ENCODE measurements at regions not wholly inside any gene's neighbourhood (a gene's known extent, or its start where the extent isn't known, plus 50 kb on each side); places are given as distances from the start of the nearest gene placed in this dataset.
"Not testable (repeated sequence)": the region's sequence is repeated elsewhere in the genome, so short reads cannot be mapped to it uniquely, and the experiment has no call there.

GRCh38 chr14:84298663-84299195 is 1231.2 kb upstream of the FLRT2 start:
- DNase-seq = no peak

GRCh38 chr14:84303140-84303539 is 1226.8 kb upstream of the FLRT2 start:
- DNase-seq = no peak

DNA sequence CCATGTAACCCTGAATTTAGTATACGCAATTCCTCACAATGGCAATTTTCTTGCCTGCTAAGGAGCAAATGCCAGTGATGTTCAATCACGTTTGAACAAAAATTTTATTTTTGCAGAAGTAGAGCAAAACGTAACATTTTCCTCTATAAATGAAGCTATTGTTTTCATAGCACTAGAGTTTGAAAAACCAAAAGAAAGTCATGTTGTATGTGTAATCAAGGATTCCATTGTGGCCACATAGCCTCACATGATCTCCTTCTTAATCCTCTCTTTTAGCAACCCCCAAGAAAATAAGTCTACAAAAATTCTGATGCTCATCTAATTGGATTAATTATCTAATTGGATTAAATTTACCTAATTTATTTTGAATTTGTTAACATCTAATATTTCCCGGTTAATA is 1217.4 kb upstream of the FLRT2 start:
- DNase-seq = no peak

- no peak for DNase-seq
These were observed 1206.5 kb upstream of the FLRT2 start for GRCh38 chr14:84323450-84323849.

DNA sequence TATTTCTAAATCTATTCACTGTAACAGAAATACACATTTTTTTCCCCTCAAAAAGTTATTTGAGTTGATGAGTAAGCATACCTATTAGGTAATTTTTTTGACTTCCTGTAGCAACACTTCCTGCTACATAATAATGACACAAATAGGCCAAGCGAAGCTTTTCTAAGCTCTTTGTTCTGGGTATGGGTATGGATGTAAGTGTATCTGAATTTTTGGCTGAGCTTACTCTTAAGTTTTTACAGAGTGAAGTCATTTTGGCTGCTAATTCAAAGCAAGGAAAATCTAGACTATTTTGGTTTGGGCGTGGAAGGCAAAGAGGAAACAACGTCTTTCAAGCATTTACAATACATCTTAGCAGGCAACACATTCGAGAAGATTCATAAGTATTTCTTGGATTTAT is 1206.0 kb upstream of the FLRT2 start:
- DNase-seq = no peak

- no peak for DNase-seq
These were observed 1193.5 kb upstream of the FLRT2 start for GRCh38 chr14:84336433-84336832.

DNA sequence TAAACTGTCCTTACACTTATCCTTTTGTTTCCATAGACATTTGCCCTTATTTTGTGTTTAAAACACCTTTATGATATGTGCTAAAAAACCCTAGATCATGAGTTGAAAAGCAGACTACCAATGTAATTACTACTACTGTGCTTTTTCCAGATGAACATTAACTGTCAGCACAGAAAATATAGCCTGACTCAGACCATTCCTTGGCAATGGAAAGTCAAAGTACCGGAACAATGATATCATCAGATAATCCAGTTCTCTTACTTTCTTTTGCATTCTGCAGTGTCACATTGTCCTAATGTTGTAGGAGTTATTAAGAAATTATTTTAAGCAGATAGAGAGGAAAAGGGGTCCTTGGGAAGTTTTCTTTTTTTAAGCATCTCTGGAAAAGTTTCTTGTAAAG is 1189.0 kb upstream of the FLRT2 start:
- DNase-seq = no peak

DNA sequence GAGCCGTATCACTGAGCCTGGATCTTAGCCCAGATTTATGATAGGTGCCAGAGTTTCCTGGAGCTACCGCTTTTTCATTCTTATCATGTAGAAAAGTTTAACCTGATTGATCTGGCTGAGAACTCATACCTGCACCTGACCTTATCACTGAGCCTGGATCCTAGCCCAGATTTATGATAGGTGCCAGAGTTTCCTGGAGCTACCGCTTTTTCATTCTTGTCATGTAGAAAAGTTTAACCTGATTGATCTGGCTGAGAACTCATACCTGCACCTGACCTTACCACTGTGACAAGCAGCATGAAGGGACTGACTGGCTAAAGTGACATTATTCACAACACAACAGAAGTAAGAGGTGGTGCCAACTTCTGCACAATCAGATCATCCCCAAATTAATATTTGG is 1188.1 kb upstream of the FLRT2 start:
- DNase-seq = not testable (repeated sequence)

DNA sequence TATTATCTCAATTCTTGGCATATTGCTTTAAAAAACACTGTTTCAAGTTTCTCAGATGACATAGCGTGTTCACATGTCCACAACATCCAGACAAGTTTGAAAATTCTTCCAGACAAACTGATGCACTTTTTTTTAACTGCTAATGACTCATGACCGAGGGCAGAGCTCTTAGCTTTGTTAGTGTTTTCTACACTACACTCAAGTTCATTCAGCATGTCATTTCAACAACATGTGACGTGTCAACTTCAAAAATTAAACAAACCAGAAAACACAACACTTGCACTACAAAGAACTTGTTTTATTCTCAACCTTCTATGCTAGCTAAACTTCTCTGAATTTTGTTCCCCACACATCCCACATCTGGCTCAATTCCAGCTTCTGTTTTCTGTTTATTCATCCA is 1186.3 kb upstream of the FLRT2 start:
- DNase-seq = no peak

DNA sequence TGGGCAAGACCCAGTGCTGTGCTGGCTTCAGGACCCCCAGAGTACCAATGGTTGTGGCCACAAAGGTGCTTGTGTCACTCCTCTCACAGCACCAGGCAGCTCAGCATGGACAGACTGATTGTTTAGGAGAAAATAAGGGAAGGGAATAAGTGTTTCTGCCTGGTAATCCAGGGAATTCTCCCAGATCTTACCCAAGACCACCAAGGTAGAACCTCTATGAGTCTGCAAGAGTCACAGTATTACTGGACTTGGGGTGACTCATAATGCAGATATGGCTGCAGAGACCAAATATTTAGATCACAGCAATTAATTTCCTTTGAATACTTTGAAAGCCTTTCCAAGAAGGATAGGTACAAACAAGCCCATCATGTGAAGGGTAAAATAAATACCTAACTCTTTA is 1178.3 kb upstream of the FLRT2 start:
- no peak for DNase-seq

DNA sequence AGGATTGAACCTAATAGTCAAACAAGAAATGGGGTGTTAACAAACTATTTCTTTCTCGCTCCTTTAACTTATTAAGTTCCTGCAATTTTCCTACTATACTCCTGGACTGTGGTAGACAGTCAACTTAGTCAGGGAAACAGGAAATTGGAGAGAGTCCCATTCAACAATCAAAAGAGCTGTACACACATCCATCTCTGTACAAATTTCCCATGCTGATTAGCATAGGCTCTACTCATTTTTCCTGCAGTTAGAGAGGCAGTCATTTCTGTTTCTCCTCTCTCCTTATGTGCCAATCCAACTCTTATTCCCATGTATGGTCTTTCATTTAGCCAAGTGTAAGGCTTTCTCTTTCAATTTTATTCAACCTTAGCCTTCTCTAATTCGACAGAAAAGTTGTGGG is 1168.5 kb upstream of the FLRT2 start:
- DNase-seq = no peak

DNA sequence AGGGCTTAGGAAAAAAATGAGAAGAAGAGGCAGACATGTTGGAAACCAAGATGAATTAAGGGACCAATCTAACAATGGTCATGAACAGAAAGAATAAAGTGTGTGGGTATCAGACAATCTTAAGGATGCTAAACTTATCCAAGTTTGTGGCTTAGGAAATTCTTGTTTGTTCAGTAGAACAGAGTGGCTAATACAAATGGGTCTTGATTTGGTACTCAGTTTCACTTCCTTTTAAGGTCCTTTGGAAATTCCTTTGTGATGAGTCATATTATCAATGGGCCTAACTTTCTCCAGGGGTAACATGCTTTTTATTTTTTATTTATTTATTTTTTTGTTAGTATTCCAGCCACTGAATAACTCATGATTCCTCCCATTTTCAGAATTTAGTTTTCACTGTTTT is 1154.7 kb upstream of the FLRT2 start:
- DNase-seq = no peak

- DNase-seq = no peak
These were observed 1139.9 kb upstream of the FLRT2 start for GRCh38 chr14:84390010-84390409.

- no peak for DNase-seq
These were observed 1132.3 kb upstream of the FLRT2 start for GRCh38 chr14:84397631-84398030.

GRCh38 chr14:84399296-84399910 is 1130.5 kb upstream of the FLRT2 start:
- no peak for DNase-seq

- DNase-seq = no peak
These were observed 1128.3 kb upstream of the FLRT2 start for GRCh38 chr14:84401631-84402030.

DNA sequence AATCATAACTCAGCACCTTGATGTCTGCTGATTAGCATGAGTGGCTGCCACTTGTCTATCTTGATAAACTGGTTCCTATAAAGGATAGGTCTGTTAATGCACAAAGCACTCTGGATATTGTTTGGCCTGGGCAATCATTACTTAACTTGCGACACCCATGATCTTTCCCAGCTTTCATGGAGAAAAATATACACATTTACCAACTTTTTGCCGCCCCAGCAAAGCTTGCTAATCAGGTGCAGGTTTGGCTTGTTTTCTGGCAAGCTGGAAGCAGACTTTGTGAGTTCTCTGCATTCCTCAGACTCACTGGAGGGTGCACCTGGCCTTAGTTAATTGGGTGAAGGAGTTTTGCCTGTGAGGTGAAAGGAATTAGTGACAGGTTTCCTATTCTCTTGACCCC is 1126.4 kb upstream of the FLRT2 start:
- DNase-seq = no peak

DNA sequence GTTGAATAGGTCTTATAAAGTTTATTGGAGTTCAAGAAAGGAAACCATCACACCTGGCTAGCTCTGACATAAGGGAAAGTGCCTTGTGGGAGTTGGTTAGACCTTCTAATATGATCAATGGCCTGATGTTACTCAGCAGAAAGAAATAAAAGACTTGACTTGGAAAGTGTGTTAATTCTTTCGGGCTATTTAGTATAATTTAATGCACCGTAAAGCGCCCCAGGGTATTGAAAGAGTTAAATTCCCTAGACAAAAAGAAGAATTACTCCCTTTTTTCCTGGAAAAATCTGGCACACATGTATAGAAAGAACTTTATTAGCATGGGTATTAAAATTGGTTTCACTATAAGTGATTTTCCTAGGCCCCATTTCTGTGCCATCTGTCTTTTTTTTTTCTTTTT is 1125.7 kb upstream of the FLRT2 start:
- no peak for DNase-seq

DNA sequence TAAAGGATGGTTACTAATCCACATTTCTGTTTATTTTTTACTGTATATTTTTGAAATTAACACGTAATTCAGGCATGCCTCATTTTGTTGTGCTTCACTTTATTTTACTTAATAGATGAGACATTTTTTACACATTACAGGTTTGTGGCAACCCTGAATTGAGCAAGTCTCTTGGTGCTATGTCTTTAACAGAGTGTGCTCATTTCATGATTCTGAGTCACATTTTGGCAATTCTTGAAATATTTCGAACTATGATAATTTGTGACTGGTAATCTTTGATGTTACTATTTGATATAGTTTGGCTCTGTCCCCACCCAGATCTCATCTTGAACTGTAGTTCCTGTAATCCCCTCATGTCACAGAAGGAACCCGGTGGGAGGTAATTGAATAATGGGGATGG is 1120.5 kb upstream of the FLRT2 start:
- no peak for DNase-seq

DNA sequence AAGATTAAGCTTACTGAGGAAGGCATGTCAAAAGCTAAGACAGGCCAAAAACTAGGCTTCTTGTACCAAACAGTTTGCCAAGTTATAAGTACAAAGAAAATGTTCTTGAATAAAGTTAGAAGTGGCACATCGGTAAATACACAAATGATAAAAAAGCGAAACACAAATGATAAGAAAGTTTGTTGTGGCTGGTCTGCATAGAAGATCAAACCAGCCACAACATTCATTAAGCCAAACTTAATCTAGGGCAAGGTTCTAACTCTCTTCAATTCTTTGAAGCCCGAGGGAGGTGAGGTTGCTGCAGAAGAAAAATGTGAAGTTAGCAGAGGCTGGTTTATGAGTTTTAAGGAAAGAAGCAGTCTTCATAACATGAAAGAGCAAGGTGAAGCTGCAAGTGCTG is 1119.6 kb upstream of the FLRT2 start:
- DNase-seq = no peak

- no peak for DNase-seq
These were observed 1109.7 kb upstream of the FLRT2 start for GRCh38 chr14:84420221-84420620.

GRCh38 chr14:84421621-84422020 is 1108.3 kb upstream of the FLRT2 start:
- no peak for DNase-seq

- no peak for DNase-seq
These were observed 1104.0 kb upstream of the FLRT2 start for GRCh38 chr14:84425968-84426367.

- DNase-seq = no peak
These were observed 1097.3 kb upstream of the FLRT2 start for GRCh38 chr14:84432676-84433075.

- no peak for DNase-seq
These were observed 1096.0 kb upstream of the FLRT2 start for GRCh38 chr14:84433961-84434360.

All from stimulated activated CD4-positive, alpha-beta T cell treated with anti-CD3 and anti-CD28 coated beads, Interleukin-4, amount 100 ng/mL, for 1 hour (primary cell).